Lower leg skin (tissue), 4 donors: ENCODE measurements at regions not wholly inside any gene's neighbourhood (a gene's known extent, or its start where the extent isn't known, plus 50 kb on each side); places are given as distances from the start of the nearest gene placed in this dataset.

Experiments
- DNase-seq, 2 donors: peaks; one replicate each; pipeline ENCODE4 v3.0.0-alpha.2; 2019; ENCODE audit warnings: low spot score in 2 of 2
- H3K4me3 ChIP-seq: fragments of 200-600 bp; sonication (generic); 2 replicates; pipeline ENCODE4 v1.5.1; 2017; ENCODE audit warnings: mild to moderate bottlenecking, low read depth; ENCODE audit not compliant: poor library complexity, severe bottlenecking
- CTCF ChIP-seq, 3 donors: fragments of 450-650 bp; IDR thresholded peaks; one replicate each; pipeline ENCODE4 v1.5.1; 2016; ENCODE audit warnings: antibody characterized with exemption in 3 of 3, mild to moderate bottlenecking in 3 of 3, moderate library complexity in 2 of 3
- POLR2A ChIP-seq, 2 donors: fragments of 450-650 bp; IDR thresholded peaks; one replicate each; pipeline ENCODE4 v1.6.1; 2016 to 2017; ENCODE audit warnings: antibody characterized with exemption in 2 of 2, mild to moderate bottlenecking in 1 of 2, moderate library complexity in 1 of 2
- WGBS, 2 donors: methylation state at CpG; one replicate each; pipeline ENCODE4 v1.1.5; 2018; 5-methylcytosine and 5-hydroxymethylcytosine counted together
- intact Hi-C: fragments of 100-400 bp; cut with DNase I; formaldehyde crosslinking; loops from one replicate; pipeline ENCODE4 v1.15.0; 2023; ENCODE audit warnings: low total_unique reads

GRCh38 chr16:27722207-27722606 is 172.3 kb downstream of the KATNIP start:
- intact Hi-C loops, result no loop called here
- no peak for DNase-seq
- 63 to 80% methylated on average over 1 of the region's 1 CpG for WGBS, 2 donors
- no peak for TF ChIP-seq CTCF (IDR thresholded peaks at IDR 0.05)
- TF ChIP-seq POLR2A (IDR thresholded peaks at IDR 0.05), result no peak
- no peak overlapping the region for H3K4me3 ChIP-seq

GRCh38 chr16:27722892-27723450 is 173.0 kb downstream of the KATNIP start:
- no peak for DNase-seq
- 82 to 83% methylated on average over 7 of the region's 7 CpGs for WGBS, 2 donors
- H3K4me3 ChIP-seq, result no peak overlapping the region
- intact Hi-C loops, result no loop called here
- no peak for TF ChIP-seq CTCF (IDR thresholded peaks at IDR 0.05)
- no peak for TF ChIP-seq POLR2A (IDR thresholded peaks at IDR 0.05)

GRCh38 chr16:27723711-27724481 is 174.0 kb downstream of the KATNIP start:
- no peak overlapping the region for H3K4me3 ChIP-seq
- TF ChIP-seq CTCF (IDR thresholded peaks at IDR 0.05) (no peak), POLR2A (IDR thresholded peaks at IDR 0.05) (no peak)
- intact Hi-C loops, result no loop called here
- no peak for DNase-seq
- 42 to 49% methylated on average over 15 of the region's 15 CpGs for WGBS, 2 donors

- H3K4me3 ChIP-seq, result no peak overlapping the region
- intact Hi-C loops, result no loop called here
- TF ChIP-seq CTCF (IDR thresholded peaks at IDR 0.05) (no peak), POLR2A (IDR thresholded peaks at IDR 0.05) (no peak)
- 23 to 29% methylated on average over 8 of the region's 8 CpGs for WGBS, 2 donors
- DNase-seq, result no peak
Observed at GRCh38 chr16:27724482-27725235, 174.7 kb downstream of the KATNIP start.

- no peak overlapping the region for H3K4me3 ChIP-seq
- TF ChIP-seq POLR2A (IDR thresholded peaks at IDR 0.05) (no peak), CTCF (IDR thresholded peaks at IDR 0.05) (no peak)
- intact Hi-C loops, result no loop called here
- DNase-seq, result no peak
- 76 to 81% methylated on average over 15 of the region's 15 CpGs for WGBS, 2 donors
Observed at GRCh38 chr16:27725236-27726000, 175.5 kb downstream of the KATNIP start.
